ENCODE measurements at regions not wholly inside any gene's neighbourhood (a gene's known extent, or its start where the extent isn't known, plus 50 kb on each side); places are given as distances from the start of the nearest gene placed in this dataset.

DNA sequence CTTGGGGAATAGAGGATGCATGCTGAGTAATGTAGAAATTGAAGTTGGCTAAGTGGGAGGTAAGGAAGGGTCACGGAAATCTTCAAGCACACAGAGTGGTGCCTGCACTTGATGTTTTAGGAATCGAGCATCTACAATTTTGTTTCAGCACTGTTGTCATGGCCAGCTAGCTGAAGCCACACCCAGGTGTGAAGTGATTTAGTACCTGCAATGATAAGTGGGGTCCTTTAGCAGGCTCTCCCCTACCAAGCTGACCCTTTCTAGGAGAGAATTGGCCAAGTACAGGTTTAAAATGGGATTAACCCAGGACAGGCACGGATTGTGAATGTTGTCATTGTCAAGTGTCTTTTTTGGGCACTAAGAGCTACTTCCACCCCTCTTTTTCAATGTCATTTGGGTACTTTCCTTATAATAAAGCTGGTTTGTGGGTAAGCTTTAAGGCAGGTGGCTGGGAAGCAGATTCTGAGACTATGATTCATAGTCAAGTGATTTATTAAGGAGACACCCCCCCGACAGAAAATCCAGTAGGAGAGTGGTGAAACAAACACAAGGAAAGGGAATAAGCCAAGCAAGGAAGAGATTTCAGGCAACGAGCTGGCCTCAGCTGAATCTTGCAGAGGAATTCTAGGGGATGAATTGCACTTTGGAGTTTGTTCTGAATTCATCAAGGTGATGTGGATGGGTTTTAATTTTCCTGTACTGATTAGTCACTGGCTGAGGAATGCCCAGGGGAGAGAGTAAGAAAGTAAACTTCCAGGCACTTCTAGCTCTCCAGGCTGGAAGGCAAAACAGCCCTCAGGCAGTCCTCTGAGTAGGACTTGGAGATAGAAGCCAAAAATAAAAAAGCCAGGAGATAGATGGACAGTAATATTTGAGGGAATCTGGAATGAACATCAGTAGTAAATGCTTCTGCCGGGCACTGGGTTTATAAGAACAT is 1128.4 kb downstream of the SORCS3 start:
- Histone ChIP-seq H3K9me3 (ENCODE audit: insufficient read depth in 2 of 2, low read depth in 1 of 2, low read length in 1 of 2) (no peaks in the 10 kb centered on the region), H3K4me2 (ENCODE audit: insufficient read depth in 1 of 2, low read depth in 2 of 2, low read length in 2 of 2) (no peak overlapping the region), H4K5ac (ENCODE audit: insufficient read length, low read depth, low read length) (no peak overlapping the region), H3K79me2 (ENCODE audit: control insufficient read depth in 1 of 2, insufficient read depth in 2 of 2, low read length in 2 of 2) (no peaks in the 10 kb centered on the region), H3K23me2 (ENCODE audit: low read depth, low read length) (no peaks in the 10 kb centered on the region), H3K9ac (replicated peaks in 1 of 4; ENCODE audit: extremely low read depth in 1 of 4, low read depth in 3 of 4, low read length in 3 of 4) (no peak overlapping the region), H4K8ac (ENCODE audit: extremely low read depth, insufficient read depth, low read length) (no peak overlapping the region), H2BK15ac (ENCODE audit: low read length) (no peak overlapping the region), H4K91ac (replicated peaks; ENCODE audit: insufficient read length, low read length) (no peak overlapping the region), H3K4me1 (replicated peaks in 1 of 4; ENCODE audit: control insufficient read depth in 3 of 4, insufficient read depth in 4 of 4, low read length in 3 of 4) (no peaks in the 10 kb centered on the region), H4K20me1 (replicated peaks in 1 of 2; ENCODE audit: control insufficient read depth in 1 of 2, insufficient read depth in 2 of 2, low read length in 2 of 2) (no peaks in the 10 kb centered on the region), H3K23ac (ENCODE audit: insufficient read length) (no peak overlapping the region), H3K14ac (ENCODE audit: insufficient read length) (no peak overlapping the region), H2BK120ac (replicated peaks; ENCODE audit: low read depth, low read length) (no peak overlapping the region), H2BK20ac (ENCODE audit: low read length) (no peak overlapping the region), H2BK5ac (ENCODE audit: low read depth, low read length) (no peak overlapping the region), H3K56ac (replicated peaks; ENCODE audit: insufficient read length, low read depth, low read length) (no peak overlapping the region), H3K18ac (ENCODE audit: extremely low read depth, low read length) (no peak overlapping the region), H3K79me1 (ENCODE audit: low read depth, low read length) (no peaks in the 10 kb centered on the region), H3K27me3 (replicated peaks in 1 of 4; ENCODE audit: control insufficient read depth in 3 of 4, extremely low read depth in 1 of 4, insufficient read depth in 3 of 4, low read length in 3 of 4) (no peaks in the 10 kb centered on the region), H2AFZ (ENCODE audit: low read length) (no peak overlapping the region), H3K27ac (ENCODE audit: low read depth, low read length) (no peak overlapping the region), H3K36me3 (ENCODE audit: control insufficient read depth in 2 of 4, insufficient read depth in 4 of 4, low read length in 3 of 4) (no peaks in the 10 kb centered on the region), H3K4me3 (ENCODE audit: extremely low read depth in 1 of 4, insufficient read depth in 2 of 4, low read depth in 3 of 4, low read length in 4 of 4) (no peak overlapping the region), H2BK12ac (ENCODE audit: low read depth, low read length) (no peak overlapping the region), H2AK5ac (ENCODE audit: low read depth, low read length) (no peak overlapping the region), H3K4ac (replicated peaks; ENCODE audit: insufficient read length, low read depth, low read length) (no peak overlapping the region)
- no peak for FAIRE-seq
- ChIA-PET POLR2A (ENCODE audit: partially characterized antibody) (no interaction called here), CTCF (ENCODE audit: partially characterized antibody) (no interaction called here)
- no peak for DNase-seq (ENCODE audit: low read depth in 1 of 2, low spot score in 2 of 2)
- 82% methylated on average over 6 of the region's 6 CpGs; no CpG with 5 or more reads in 1 of the 2 experiments for WGBS, 2 experiments (ENCODE audit: extremely low coverage in 1 of 2, insufficient coverage in 1 of 2, insufficient read length in 1 of 2, insufficient replicate concordance in 2 of 2, low coverage in 1 of 2, low lambda C conversion rate in 2 of 2, missing lambda C conversion rate in 1 of 2)
- TF ChIP-seq FOSL1 (IDR thresholded peaks at IDR 0.05; ENCODE audit: insufficient read depth, low read depth, low read length), result no peak
- TF ChIP-seq HDAC6 (IDR thresholded peaks at IDR 0.05; ENCODE audit: low read depth, low read length), result no peak
- TF ChIP-seq TBP (IDR thresholded peaks at IDR 0.05; ENCODE audit: low read depth, low read length), result no peak
- no peak for TF ChIP-seq SIRT6 (IDR thresholded peaks at IDR 0.05; ENCODE audit: low read length)
- TF ChIP-seq SRF (IDR thresholded peaks at IDR 0.05; ENCODE audit: low read depth, low read length), result no peak
- TF ChIP-seq, protein P1, sequence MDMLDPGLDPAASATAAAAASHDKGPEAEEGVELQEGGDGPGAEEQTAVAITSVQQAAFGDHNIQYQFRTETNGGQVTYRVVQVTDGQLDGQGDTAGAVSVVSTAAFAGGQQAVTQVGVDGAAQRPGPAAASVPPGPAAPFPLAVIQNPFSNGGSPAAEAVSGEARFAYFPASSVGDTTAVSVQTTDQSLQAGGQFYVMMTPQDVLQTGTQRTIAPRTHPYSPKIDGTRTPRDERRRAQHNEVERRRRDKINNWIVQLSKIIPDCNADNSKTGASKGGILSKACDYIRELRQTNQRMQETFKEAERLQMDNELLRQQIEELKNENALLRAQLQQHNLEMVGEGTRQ (IDR thresholded peaks at IDR 0.05; ENCODE audit: low read length), result no peak
- no peak for TF ChIP-seq PHF8 (conservative IDR thresholded peaks at IDR 0.05; ENCODE audit: low read depth, low read length)
- no peak for TF ChIP-seq POU5F1 (IDR thresholded peaks at IDR 0.05; ENCODE audit: low read depth, low read length)
- TF ChIP-seq RBBP5 (IDR thresholded peaks at IDR 0.05; ENCODE audit: borderline replicate concordance, low read depth, low read length), result no peak
- no peak for TF ChIP-seq POLR2A (IDR thresholded peaks at IDR 0.05; ENCODE audit: control extremely low read depth in 1 of 2, low read depth in 2 of 2, low read length in 2 of 2)
- no peak for TF ChIP-seq KDM5A (IDR thresholded peaks at IDR 0.05; ENCODE audit: low read length)
- no peak for TF ChIP-seq BACH1 (IDR thresholded peaks at IDR 0.05; ENCODE audit: low read length)
- TF ChIP-seq ZNF274 (IDR thresholded peaks at IDR 0.05; ENCODE audit: borderline replicate concordance, extremely low read depth, low read length), result no peak
